AG10803 (cell line): ENCODE measurements at regions not wholly inside any gene's neighbourhood (a gene's known extent, or its start where the extent isn't known, plus 50 kb on each side); places are given as distances from the start of the nearest gene placed in this dataset.

ENCODE experiments used
- DNase-seq: peaks from one replicate; pipeline ENCODE4 v3.0.0; 2010; ENCODE audit warnings: low read depth
- H3K4me3 ChIP-seq: 2 replicates; pipeline ENCODE4 v1.5.1; 2011; ENCODE audit warnings: mild to moderate bottlenecking, low read length, control low read depth
- TF ChIP-seq, protein P1 (sequence below): conservative IDR thresholded peaks from 2 replicates; pipeline ENCODE4 v1.5.1; 2011; ENCODE audit warnings: mild to moderate bottlenecking, low read length, control low read depth, inconsistent platforms

- TF ChIP-seq, protein P1, sequence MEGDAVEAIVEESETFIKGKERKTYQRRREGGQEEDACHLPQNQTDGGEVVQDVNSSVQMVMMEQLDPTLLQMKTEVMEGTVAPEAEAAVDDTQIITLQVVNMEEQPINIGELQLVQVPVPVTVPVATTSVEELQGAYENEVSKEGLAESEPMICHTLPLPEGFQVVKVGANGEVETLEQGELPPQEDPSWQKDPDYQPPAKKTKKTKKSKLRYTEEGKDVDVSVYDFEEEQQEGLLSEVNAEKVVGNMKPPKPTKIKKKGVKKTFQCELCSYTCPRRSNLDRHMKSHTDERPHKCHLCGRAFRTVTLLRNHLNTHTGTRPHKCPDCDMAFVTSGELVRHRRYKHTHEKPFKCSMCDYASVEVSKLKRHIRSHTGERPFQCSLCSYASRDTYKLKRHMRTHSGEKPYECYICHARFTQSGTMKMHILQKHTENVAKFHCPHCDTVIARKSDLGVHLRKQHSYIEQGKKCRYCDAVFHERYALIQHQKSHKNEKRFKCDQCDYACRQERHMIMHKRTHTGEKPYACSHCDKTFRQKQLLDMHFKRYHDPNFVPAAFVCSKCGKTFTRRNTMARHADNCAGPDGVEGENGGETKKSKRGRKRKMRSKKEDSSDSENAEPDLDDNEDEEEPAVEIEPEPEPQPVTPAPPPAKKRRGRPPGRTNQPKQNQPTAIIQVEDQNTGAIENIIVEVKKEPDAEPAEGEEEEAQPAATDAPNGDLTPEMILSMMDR: no peak
- no peak overlapping the region for H3K4me3 ChIP-seq
- no peak for DNase-seq
Observed at GRCh38 chr4:149951152-149951900, 126.9 kb upstream of the DCLK2 start.

DNA sequence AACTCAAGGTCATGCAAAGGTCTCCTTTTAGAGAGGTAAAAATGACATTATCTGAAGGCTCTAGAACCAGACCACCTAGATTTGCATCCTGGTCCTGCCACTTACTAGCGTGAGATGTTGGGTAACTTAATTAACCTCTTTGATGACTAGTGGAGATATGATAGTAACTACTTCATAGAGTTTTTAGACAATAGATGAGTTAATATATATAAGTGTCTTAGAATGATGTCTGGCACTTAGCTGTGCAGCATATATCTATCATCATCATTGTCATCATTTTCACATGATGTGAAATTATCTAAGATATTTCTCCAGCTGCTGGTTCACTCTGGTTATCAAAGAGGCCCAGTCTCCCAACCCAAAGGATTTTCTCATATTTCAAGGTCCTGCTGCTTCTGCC, 126.1 kb upstream of the DCLK2 start:
- TF ChIP-seq, protein P1: no peak
- DNase-seq: no peak
- no peak overlapping the region for H3K4me3 ChIP-seq

DNA sequence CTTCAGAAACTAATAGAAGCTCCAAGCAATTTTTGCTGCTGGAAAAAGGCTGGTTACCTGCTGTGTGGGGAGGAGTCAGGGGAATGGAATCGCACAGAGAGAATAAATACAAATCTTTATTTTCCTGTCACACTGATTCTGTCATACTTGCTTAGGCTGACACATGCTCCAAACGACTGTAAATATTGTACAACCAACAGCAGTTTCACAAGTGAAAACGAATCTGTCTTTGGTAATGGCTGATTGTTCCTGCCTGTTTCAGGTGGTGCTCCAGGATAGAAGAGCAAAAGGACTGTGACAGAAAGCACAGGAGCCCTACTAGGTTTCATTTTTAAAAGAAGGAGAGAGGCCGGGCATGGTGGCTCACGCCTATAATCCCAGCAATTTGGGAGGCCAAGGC, 125.5 kb upstream of the DCLK2 start:
- H3K4me3 ChIP-seq: no peak overlapping the region
- DNase-seq: no peak
- TF ChIP-seq, protein P1: no peak

DNA sequence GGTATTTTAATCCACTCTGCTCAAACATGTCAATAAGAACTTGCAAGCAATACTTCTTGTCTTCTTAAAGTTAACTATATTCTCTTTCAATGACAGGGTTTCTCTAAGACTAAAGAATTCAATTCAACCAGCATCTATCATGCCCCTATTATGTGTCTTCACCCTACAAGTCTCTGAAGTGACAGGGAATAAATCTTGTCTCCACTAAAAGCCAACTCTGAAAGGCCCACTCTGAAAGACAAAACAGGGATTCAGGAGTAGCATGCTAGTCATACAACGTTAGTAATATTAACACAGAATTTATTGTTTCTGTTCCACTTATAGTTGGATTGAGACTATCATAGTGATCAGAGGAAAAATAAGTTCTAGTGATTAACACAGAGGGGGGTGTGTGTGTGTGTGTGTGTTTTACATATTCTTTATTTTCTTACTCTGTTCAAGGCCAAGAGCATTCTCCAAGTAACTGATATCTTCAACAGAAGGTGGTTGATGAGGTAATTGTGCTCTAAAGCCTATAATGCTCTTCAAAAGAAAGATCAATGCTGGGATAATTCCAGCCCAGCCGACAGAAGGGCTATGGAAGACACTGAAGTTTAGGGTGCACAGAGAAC, 122.4 kb upstream of the DCLK2 start:
- TF ChIP-seq, protein P1: no peak
- no peak for DNase-seq
- H3K4me3 ChIP-seq: no peak overlapping the region

GRCh38 chr4:149956678-149957077, 121.6 kb upstream of the DCLK2 start:
- no peak overlapping the region for H3K4me3 ChIP-seq
- DNase-seq: no peak
- TF ChIP-seq, protein P1: no peak

GRCh38 chr4:149961876-149962597, 116.2 kb upstream of the DCLK2 start:
- no peak overlapping the region for H3K4me3 ChIP-seq
- TF ChIP-seq, protein P1: no peak
- peak; percentile 50 for DNase-seq
